Retinal pigment epithelial cell (primary cell): ENCODE measurements at regions not wholly inside any gene's neighbourhood (a gene's known extent, or its start where the extent isn't known, plus 50 kb on each side); places are given as distances from the start of the nearest gene placed in this dataset.

Experiments
- DNase-seq: peaks from one replicate; pipeline ENCODE4 v3.0.0-alpha.2; 2010; ENCODE audit warnings: low read depth
- H3K4me3 ChIP-seq: 2 replicates; pipeline ENCODE4 v1.5.1; 2011; ENCODE audit warnings: mild to moderate bottlenecking, low read length, control low read depth, moderate library complexity
- CTCF ChIP-seq: conservative IDR thresholded peaks from 2 replicates; pipeline ENCODE4 v1.5.1; 2011; ENCODE audit warnings: low read depth, low read length, control low read depth, inconsistent platforms

- H3K4me3 ChIP-seq = no peak overlapping the region
- no peak for DNase-seq
- no peak for TF ChIP-seq CTCF
Observed at GRCh38 chrX:40340116-40340515, 240.7 kb upstream of the ATP6AP2 start.

DNA sequence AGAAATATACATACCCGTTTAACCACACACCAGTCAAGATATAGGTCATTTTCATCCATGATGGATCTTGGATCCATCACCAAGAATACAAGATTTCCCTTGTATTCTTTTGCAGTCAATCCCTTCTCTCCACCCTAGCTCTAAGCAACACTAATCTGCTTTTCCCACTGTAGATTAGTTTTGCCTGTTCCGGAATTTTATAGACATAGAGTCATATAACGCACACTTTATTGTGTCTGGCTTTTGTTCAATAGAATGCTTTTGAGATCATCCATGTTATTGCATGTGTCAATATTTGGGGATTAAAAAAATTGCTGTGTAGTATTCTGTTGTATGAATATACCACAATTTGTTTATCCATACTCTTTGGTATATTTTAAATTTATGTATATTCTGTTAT lies 235.6 kb upstream of the BCOR start:
- H3K4me3 ChIP-seq = no peak overlapping the region
- DNase-seq = no peak
- TF ChIP-seq CTCF = no peak

DNA sequence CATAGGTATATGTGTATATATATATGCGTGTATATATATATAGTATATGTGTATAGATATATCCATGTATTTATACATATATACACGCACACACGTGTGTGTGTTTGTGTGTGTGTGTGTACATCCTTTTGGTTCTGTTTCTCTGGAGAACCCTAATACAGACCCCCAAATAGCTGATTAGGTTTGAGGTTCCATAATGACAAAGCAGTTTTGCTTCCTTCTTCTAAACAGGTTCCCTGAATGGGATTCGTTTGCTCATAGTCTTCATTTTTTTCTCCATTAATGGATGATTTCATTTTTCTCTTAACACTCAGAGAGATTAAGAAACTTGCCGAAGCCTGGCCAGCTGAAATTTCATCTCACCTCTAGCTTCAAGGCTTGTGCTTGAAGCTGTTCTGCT lies 234.0 kb upstream of the BCOR start:
- H3K4me3 ChIP-seq = no peak overlapping the region
- TF ChIP-seq CTCF = no peak
- DNase-seq = no peak

DNA sequence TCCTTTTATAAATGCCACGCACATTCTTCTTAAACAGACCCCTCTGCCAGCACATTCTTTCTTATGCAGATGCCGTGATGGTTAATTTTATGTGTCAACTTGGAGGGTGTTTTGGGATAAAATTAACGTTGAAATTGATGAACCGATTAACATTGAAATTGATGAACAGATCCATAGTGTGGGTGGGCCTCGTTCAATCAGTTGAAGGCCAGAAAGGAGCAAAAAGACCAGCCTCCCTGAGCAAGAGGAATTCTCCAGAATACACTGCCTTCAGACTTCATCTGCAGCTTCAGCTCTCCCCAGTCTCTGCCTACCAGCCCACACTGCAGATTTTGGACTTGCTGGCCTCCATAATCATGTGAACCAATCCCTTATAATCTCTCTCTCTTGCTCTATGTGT lies 233.6 kb upstream of the BCOR start:
- no peak for TF ChIP-seq CTCF
- H3K4me3 ChIP-seq = no peak overlapping the region
- DNase-seq = no peak

DNA sequence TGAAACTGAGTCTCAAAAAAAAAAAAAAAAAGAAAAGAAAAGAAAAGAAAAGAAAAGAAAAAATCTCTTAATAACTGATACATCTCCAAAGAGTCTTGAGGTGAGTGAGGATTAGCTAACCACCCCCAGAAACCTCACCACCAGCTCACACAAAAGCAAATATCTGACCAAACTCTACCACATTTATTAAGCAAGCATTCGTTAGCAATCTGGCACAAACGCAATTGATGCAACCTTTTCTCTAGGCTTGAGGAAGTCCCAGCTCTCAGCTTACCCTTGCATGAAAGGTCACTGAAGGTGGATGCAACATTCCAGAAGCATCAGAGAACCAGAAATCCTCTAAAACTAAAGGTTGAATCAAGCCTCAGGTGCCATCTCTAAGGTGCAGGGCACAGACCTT lies 231.9 kb upstream of the BCOR start:
- no peak for TF ChIP-seq CTCF
- H3K4me3 ChIP-seq = no peak overlapping the region
- no peak for DNase-seq

DNA sequence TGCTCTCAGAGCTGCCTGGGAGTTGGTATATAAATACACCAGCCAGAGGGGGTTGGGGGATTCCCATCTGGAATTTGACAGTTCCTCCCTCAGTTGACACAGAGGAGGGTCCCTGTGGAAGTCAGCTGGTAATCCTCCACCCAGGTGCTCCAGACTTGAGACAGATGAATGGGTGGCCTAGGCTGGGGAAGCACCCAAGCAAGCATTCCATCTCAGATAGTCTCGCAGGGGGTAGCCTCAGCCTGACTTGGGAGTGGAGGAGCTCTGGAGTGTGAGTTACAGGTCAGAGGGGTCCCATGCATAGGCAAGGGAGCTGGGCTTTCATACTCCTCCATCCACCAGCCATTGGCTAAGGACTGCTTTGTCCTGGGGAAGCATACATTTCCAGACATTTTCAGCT lies 229.3 kb upstream of the BCOR start:
- H3K4me3 ChIP-seq = no peak overlapping the region
- no peak for TF ChIP-seq CTCF
- DNase-seq = no peak

GRCh38 chrX:40326186-40326965 lies 228.6 kb upstream of the BCOR start:
- TF ChIP-seq CTCF = no peak
- DNase-seq = no peak
- no peak overlapping the region for H3K4me3 ChIP-seq
